ENCODE measurements at regions not wholly inside any gene's neighbourhood (a gene's known extent, or its start where the extent isn't known, plus 50 kb on each side); places are given as distances from the start of the nearest gene placed in this dataset.
"Not testable (repeated sequence)": the region's sequence is repeated elsewhere in the genome, so short reads cannot be mapped to it uniquely, and the experiment has no call there.

- H3K4me3 ChIP-seq: no peak overlapping the region
- H3K4me1 ChIP-seq: peaks cover 0 to 16% (median 10%) of the 10 kb centered on the region in 4 donors
- no peak for TF ChIP-seq CTCF (IDR thresholded peaks at IDR 0.05)
- no peak overlapping the region for H3K27ac ChIP-seq
- H3K27me3 ChIP-seq: peaks cover 0 to 2% of the 10 kb centered on the region in 2 donors
- peaks cover 0 to 9% (median 0%) of the 10 kb centered on the region in 3 donors for H3K36me3 ChIP-seq
- no peak for DNase-seq
- H3K9me3 ChIP-seq: no peaks in the 10 kb centered on the region
- intact Hi-C loops (cut with DNase I; ENCODE audit: low total_unique reads): no loop called here
Measured at GRCh38 chr6:26275663-26276062, 89.3 kb upstream of the BTN3A2 start.

GRCh38 chr6:26276841-26277648 lies 88.0 kb upstream of the BTN3A2 start:
- H3K4me1 ChIP-seq: peaks cover 0 to 10% (median 4%) of the 10 kb centered on the region in 4 donors
- H3K9me3 ChIP-seq: no peaks in the 10 kb centered on the region
- H3K4me3 ChIP-seq: no peak overlapping the region
- no peak for TF ChIP-seq CTCF (IDR thresholded peaks at IDR 0.05)
- H3K36me3 ChIP-seq: peaks cover 0 to 13% (median 0%) of the 10 kb centered on the region in 3 donors
- no peak for DNase-seq
- no peaks in the 10 kb centered on the region for H3K27me3 ChIP-seq
- no peak overlapping the region for H3K27ac ChIP-seq
- intact Hi-C loops (cut with DNase I; ENCODE audit: low total_unique reads): no loop called here

GRCh38 chr6:26278536-26278935 lies 86.5 kb upstream of the BTN3A2 start:
- DNase-seq: no peak

GRCh38 chr6:26279371-26279770 lies 85.6 kb upstream of the BTN3A2 start:
- intact Hi-C loops (cut with DNase I; ENCODE audit: low total_unique reads); H3K27ac ChIP-seq; DNase-seq: not testable (repeated sequence)

More at GRCh38 chr6:26278536-26278935, 86.5 kb upstream of the BTN3A2 start:
- H3K9me3 ChIP-seq: no peaks in the 10 kb centered on the region
- no peak overlapping the region for H3K4me3 ChIP-seq
- TF ChIP-seq CTCF (IDR thresholded peaks at IDR 0.05): no peak
- no peaks in the 10 kb centered on the region for H3K27me3 ChIP-seq
- peaks cover 0 to 12% (median 6%) of the 10 kb centered on the region in 4 donors for H3K4me1 ChIP-seq
- intact Hi-C loops (cut with DNase I; ENCODE audit: low total_unique reads): no loop called here
- H3K27ac ChIP-seq: no peak overlapping the region
- H3K36me3 ChIP-seq: peaks cover 0 to 13% (median 0%) of the 10 kb centered on the region in 3 donors

GRCh38 chr6:26280407-26280806 lies 84.6 kb upstream of the BTN3A2 start:
- TF ChIP-seq CTCF (IDR thresholded peaks at IDR 0.05): no peak
- H3K36me3 ChIP-seq: peaks cover 0 to 13% (median 0%) of the 10 kb centered on the region in 3 donors
- no peaks in the 10 kb centered on the region for H3K9me3 ChIP-seq
- H3K27ac ChIP-seq: no peak overlapping the region
- H3K4me3 ChIP-seq: no peak overlapping the region
- intact Hi-C loops (cut with DNase I; ENCODE audit: low total_unique reads): no loop called here
- H3K27me3 ChIP-seq: no peaks in the 10 kb centered on the region
- DNase-seq: no peak
- peaks cover 0 to 19% (median 9%) of the 10 kb centered on the region in 4 donors for H3K4me1 ChIP-seq

More at GRCh38 chr6:26279371-26279770, 85.6 kb upstream of the BTN3A2 start:
- H3K27me3 ChIP-seq, H3K9me3 ChIP-seq, H3K4me3 ChIP-seq: not testable (repeated sequence)
- Histone ChIP-seq H3K4me1 (peaks cover 0 to 19% (median 9%) of the 10 kb centered on the region in 4 donors), H3K36me3 (peaks cover 0 to 13% (median 0%) of the 10 kb centered on the region in 3 donors)

GRCh38 chr6:26284537-26285142 lies 80.4 kb upstream of the BTN3A2 start:
- Histone ChIP-seq H3K27ac (peak overlapping the region; percentile 88 to 95), H3K36me3 (peaks cover 0 to 13% (median 0%) of the 10 kb centered on the region in 3 donors), H3K27me3 (no peaks in the 10 kb centered on the region), H3K4me3 (peak overlapping the region; percentile 72 to 76), H3K4me1 (peaks cover 0 to 19% (median 9%) of the 10 kb centered on the region in 4 donors), H3K9me3 (no peaks in the 10 kb centered on the region)
- DNase-seq: peak; percentile 55 to 80
- no peak for TF ChIP-seq CTCF (IDR thresholded peaks at IDR 0.05)
- intact Hi-C loops (cut with DNase I; ENCODE audit: low total_unique reads): no loop called here

Measured in tibial artery (tissue), 4 donors.